ENCODE measurements at regions not wholly inside any gene's neighbourhood (a gene's known extent, or its start where the extent isn't known, plus 50 kb on each side); places are given as distances from the start of the nearest gene placed in this dataset.
"Not testable (repeated sequence)": the region's sequence is repeated elsewhere in the genome, so short reads cannot be mapped to it uniquely, and the experiment has no call there.

GRCh38 chr1:104266612-104267011 lies 516.9 kb downstream of the AMY1C start:
- DNase-seq (ENCODE audit: low read depth), result no peak
- no peak for TF ChIP-seq CTCF (IDR thresholded peaks at IDR 0.05; ENCODE audit: insufficient read depth, low read length)
- H3K4me3 ChIP-seq (ENCODE audit: low read depth, low read length), result no peak overlapping the region

GRCh38 chr1:104288322-104288721 lies 538.6 kb downstream of the AMY1C start:
- not testable (repeated sequence) for H3K4me3 ChIP-seq (ENCODE audit: low read depth, low read length); DNase-seq (ENCODE audit: low read depth)

GRCh38 chr1:104291156-104291555 lies 541.5 kb downstream of the AMY1C start:
- no peak overlapping the region for H3K4me3 ChIP-seq (ENCODE audit: low read depth, low read length)
- DNase-seq (ENCODE audit: low read depth), result no peak
- TF ChIP-seq CTCF (IDR thresholded peaks at IDR 0.05; ENCODE audit: insufficient read depth, low read length), result no peak

- no peak for TF ChIP-seq CTCF (IDR thresholded peaks at IDR 0.05; ENCODE audit: insufficient read depth, low read length)
- DNase-seq (ENCODE audit: low read depth), result no peak
- no peak overlapping the region for H3K4me3 ChIP-seq (ENCODE audit: low read depth, low read length)
These were observed 544.6 kb downstream of the AMY1C start for GRCh38 chr1:104294259-104294658.

- TF ChIP-seq CTCF (IDR thresholded peaks at IDR 0.05; ENCODE audit: insufficient read depth, low read length), result no peak
- H3K4me3 ChIP-seq (ENCODE audit: low read depth, low read length), result no peak overlapping the region
These were observed 545.8 kb downstream of the AMY1C start for GRCh38 chr1:104295511-104295910.

GRCh38 chr1:104309673-104310072 lies 560.0 kb downstream of the AMY1C start:
- no peak overlapping the region for H3K4me3 ChIP-seq (ENCODE audit: low read depth, low read length)
- DNase-seq (ENCODE audit: low read depth), result no peak
- TF ChIP-seq CTCF (IDR thresholded peaks at IDR 0.05; ENCODE audit: insufficient read depth, low read length), result no peak

More at GRCh38 chr1:104295511-104295910, 545.8 kb downstream of the AMY1C start:
- DNase-seq (ENCODE audit: low read depth), result no peak

- H3K4me3 ChIP-seq (ENCODE audit: low read depth, low read length), result no peak overlapping the region
- TF ChIP-seq CTCF (IDR thresholded peaks at IDR 0.05; ENCODE audit: insufficient read depth, low read length), result no peak
- no peak for DNase-seq (ENCODE audit: low read depth)
These were observed 566.1 kb downstream of the AMY1C start for GRCh38 chr1:104315823-104316222.

Measured in fibroblast of the aortic adventitia (primary cell).